OCI-LY3 (cell line): ENCODE measurements at regions not wholly inside any gene's neighbourhood (a gene's known extent, or its start where the extent isn't known, plus 50 kb on each side); places are given as distances from the start of the nearest gene placed in this dataset.

Experiments used
- EZH2phosphoT487 ChIP-seq: fragments of 200-600 bp; shearing (Covaris generic); IDR thresholded peaks from 2 replicates; pipeline ENCODE4 v1.6.1; 2018; ENCODE audit warnings: antibody characterized with exemption, mixed run types, low read depth
- TF ChIP-seq, protein P1 (sequence below): fragments of 200-600, 300-600 bp; sonication (generic); IDR thresholded peaks from 2 replicates; pipeline ENCODE4 v1.5.1; 2014; ENCODE audit warnings: antibody characterized with exemption, low read length, low read depth

DNA sequence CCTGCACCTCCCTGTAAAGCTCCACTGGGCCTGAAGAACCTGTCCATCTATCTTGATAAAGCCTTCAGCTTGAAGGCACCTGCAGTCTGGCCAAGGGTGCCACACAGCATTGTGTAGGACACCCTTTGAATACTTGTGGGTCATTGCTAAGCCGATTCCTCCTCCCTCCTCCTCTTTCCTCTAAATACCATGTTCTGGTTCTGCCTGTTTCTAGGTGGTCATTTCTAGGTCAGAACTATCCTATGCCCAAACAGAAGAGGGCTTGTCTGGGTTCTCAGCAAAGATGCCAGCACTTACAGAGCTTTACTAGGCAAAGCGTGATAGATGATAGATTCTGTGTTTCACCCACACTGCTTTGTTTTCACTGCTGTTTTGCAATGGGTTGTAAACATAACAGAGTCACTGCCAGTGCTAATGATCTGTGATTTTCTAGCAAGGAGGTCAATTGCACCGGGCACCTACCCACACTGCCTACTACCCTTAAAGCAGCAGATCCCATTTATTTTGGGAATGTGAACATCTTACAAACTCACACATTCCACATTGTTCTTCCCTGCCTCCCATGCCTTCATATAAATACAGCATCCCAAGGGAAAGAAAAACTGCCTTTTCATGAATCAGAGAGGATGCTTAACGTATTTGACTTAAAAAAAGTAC is 279.1 kb upstream of the PITRM1 start:
- TF ChIP-seq, protein P1, sequence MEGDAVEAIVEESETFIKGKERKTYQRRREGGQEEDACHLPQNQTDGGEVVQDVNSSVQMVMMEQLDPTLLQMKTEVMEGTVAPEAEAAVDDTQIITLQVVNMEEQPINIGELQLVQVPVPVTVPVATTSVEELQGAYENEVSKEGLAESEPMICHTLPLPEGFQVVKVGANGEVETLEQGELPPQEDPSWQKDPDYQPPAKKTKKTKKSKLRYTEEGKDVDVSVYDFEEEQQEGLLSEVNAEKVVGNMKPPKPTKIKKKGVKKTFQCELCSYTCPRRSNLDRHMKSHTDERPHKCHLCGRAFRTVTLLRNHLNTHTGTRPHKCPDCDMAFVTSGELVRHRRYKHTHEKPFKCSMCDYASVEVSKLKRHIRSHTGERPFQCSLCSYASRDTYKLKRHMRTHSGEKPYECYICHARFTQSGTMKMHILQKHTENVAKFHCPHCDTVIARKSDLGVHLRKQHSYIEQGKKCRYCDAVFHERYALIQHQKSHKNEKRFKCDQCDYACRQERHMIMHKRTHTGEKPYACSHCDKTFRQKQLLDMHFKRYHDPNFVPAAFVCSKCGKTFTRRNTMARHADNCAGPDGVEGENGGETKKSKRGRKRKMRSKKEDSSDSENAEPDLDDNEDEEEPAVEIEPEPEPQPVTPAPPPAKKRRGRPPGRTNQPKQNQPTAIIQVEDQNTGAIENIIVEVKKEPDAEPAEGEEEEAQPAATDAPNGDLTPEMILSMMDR: no peak
- TF ChIP-seq EZH2phosphoT487: no peak
